ENCODE measurements at regions not wholly inside any gene's neighbourhood (a gene's known extent, or its start where the extent isn't known, plus 50 kb on each side); places are given as distances from the start of the nearest gene placed in this dataset.
"Not testable (repeated sequence)": the region's sequence is repeated elsewhere in the genome, so short reads cannot be mapped to it uniquely, and the experiment has no call there.

GRCh38 chr22:49004484-49005399 is 822.9 kb downstream of the BRD1 start:
- no peak for ATAC-seq

GRCh38 chr22:48997605-48998004 is 830.1 kb downstream of the BRD1 start:
- ATAC-seq = not testable (repeated sequence)

More at GRCh38 chr22:49004484-49005399, 822.9 kb downstream of the BRD1 start:
- TF ChIP-seq BACH2 (CRISPR knock-in tag; IDR thresholded peaks at IDR 0.05; ENCODE audit: borderline replicate concordance) (no peak), TSHZ2 (CRISPR knock-in tag; IDR thresholded peaks at IDR 0.05) (no peak), ESRRG (CRISPR knock-in tag; IDR thresholded peaks at IDR 0.05) (no peak), ZNF70 (CRISPR knock-in tag; IDR thresholded peaks at IDR 0.05) (no peak), POU6F1 (CRISPR knock-in tag; IDR thresholded peaks at IDR 0.05; ENCODE audit: borderline replicate concordance, low read depth) (no peak), OSR1 (CRISPR knock-in tag; IDR thresholded peaks at IDR 0.05) (no peak), ARNTL (CRISPR knock-in tag; IDR thresholded peaks at IDR 0.05; ENCODE audit: borderline replicate concordance, low read depth) (no peak), SNAI2 (CRISPR knock-in tag; IDR thresholded peaks at IDR 0.05) (no peak), ZFP30 (CRISPR knock-in tag; IDR thresholded peaks at IDR 0.05) (no peak), ZC3H10 (CRISPR knock-in tag; IDR thresholded peaks at IDR 0.05) (no peak), ZNF8 (CRISPR knock-in tag; IDR thresholded peaks at IDR 0.05) (no peak), TCF4 (CRISPR knock-in tag; IDR thresholded peaks at IDR 0.05; ENCODE audit: borderline replicate concordance) (no peak), CSRNP3 (CRISPR knock-in tag; IDR thresholded peaks at IDR 0.05) (no peak), CREB5 (CRISPR knock-in tag; IDR thresholded peaks at IDR 0.05; ENCODE audit: low read depth) (no peak), ZNF565 (CRISPR knock-in tag; conservative IDR thresholded peaks at IDR 0.05; ENCODE audit: low read depth) (no peak), PPARA (CRISPR knock-in tag; IDR thresholded peaks at IDR 0.05; ENCODE audit: borderline replicate concordance) (no peak), CSDC2 (CRISPR knock-in tag; IDR thresholded peaks at IDR 0.05) (no peak), ISL1 (CRISPR knock-in tag; IDR thresholded peaks at IDR 0.05) (no peak), PATZ1 (CRISPR knock-in tag; IDR thresholded peaks at IDR 0.05; ENCODE audit: borderline replicate concordance) (no peak)

- TF ChIP-seq OSR1 (CRISPR knock-in tag; IDR thresholded peaks at IDR 0.05) (no peak), SNAI2 (CRISPR knock-in tag; IDR thresholded peaks at IDR 0.05) (no peak), ZFP3 (CRISPR knock-in tag; IDR thresholded peaks at IDR 0.05) (no peak)
These were observed 834.0 kb downstream of the BRD1 start for GRCh38 chr22:48993655-48994054.

More at GRCh38 chr22:48993655-48994054, 834.0 kb downstream of the BRD1 start:
- no peak for ATAC-seq

Data from SK-N-SH treated with all-trans-retinoic acid at 6 μM for 48 hours (cell line).